H4 (cell line): ENCODE measurements at regions not wholly inside any gene's neighbourhood (a gene's known extent, or its start where the extent isn't known, plus 50 kb on each side); places are given as distances from the start of the nearest gene placed in this dataset.
A peak's percentile ranks its signal among the peaks of the same experiment; 100 is the strongest.

Source experiments
- DNase-seq: peaks from one replicate; pipeline ENCODE4 v3.0.0-alpha.2; 2015; ENCODE audit warnings: low spot score

DNA sequence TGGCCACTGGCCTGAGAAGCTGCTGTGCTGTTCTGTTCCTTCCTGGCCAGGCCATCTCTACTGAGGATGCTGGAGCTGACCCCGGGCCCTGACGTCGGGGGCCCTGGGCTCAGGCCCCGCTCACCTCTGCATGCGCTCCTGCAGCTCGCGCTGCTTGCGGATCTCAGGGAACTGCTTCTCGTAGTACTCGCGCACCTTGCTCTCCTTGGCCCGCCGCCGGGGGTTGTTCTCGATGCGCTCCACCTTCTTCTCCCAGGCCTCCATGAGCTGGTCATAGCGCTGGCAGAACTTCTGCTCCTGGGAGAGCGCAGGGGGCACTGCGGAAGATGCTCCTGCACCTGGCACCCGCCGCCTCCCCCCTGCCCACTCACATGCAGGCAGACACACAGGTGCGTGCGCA lies 135.6 kb downstream of the RFLNA start:
- DNase-seq, result no peak

DNA sequence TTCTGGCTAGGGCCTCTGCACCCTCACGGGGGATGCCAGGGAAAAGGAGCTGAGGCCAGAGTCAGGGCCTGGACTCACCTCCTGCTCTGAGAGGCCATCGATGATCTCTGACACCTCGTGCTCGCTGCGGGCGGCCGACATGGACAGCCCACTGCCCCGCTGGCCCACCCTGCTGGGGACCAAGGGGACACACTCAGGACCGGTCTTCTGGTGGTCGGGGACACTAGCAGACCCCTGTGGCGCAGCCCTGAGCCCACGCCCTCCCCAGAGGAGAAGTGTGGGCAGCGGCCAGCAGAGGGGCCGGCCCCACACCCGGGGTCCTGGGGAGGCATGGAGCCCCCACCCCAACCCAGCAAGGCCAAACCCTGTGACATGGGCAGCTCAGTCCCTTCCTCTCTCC lies 134.6 kb downstream of the RFLNA start:
- DNase-seq, result no peak

DNA sequence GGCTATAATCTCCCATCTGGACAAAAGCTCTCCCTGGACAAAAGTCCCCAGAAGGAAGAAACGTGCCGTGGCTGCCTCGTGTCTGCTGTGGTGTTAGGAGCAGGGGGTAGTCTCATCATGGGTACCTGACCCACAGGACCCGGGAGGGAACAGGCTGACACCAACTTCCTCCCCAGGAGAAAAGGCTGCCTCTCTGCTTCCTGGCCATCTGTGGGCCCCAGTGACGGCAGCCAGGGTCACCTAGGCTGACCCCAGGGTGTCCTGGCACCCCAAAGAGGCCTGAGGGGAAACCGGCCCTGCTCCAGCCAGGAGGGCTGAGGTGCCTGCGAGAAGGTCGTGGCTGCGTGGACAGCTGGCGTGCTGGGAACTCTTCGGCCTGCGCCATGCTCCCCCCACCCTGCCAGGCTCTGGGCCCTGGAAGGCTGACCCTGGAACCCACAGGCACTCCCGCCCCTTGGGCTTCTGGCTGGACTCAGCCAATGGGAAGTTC lies 133.9 kb downstream of the RFLNA start:
- DNase-seq, result no peak

DNA sequence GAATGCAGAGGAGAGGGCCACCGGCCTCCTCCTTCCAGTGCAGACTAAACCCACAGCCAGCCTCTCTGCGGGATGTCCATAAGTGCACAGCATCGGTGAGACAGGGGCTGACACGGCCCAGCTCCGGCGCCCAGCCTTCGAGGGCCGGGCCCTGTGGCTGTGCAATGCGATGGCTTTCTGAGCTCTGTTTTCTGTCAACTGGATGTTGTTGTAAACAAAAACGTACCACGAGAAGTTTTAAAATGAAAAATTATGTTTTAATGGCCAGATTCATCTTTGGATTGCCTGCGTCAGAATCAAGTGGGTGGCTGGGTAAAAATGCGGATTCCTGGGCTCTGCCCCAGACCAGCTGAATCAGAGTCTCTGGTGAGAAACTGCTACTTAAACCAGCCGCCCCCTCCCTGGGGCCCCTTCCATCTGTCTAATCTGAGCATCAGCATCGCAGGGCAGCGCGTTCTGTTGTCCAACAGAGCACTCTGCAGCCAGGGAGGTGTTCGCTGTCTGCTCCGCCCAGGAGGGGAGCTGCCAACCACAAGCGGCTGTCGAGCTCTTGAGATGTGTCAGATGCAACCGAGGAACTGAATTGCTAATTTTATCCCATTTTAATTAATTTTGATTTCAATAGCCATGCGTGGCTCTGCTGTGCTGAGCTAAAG lies 133.4 kb downstream of the RFLNA start:
- no peak for DNase-seq

DNA sequence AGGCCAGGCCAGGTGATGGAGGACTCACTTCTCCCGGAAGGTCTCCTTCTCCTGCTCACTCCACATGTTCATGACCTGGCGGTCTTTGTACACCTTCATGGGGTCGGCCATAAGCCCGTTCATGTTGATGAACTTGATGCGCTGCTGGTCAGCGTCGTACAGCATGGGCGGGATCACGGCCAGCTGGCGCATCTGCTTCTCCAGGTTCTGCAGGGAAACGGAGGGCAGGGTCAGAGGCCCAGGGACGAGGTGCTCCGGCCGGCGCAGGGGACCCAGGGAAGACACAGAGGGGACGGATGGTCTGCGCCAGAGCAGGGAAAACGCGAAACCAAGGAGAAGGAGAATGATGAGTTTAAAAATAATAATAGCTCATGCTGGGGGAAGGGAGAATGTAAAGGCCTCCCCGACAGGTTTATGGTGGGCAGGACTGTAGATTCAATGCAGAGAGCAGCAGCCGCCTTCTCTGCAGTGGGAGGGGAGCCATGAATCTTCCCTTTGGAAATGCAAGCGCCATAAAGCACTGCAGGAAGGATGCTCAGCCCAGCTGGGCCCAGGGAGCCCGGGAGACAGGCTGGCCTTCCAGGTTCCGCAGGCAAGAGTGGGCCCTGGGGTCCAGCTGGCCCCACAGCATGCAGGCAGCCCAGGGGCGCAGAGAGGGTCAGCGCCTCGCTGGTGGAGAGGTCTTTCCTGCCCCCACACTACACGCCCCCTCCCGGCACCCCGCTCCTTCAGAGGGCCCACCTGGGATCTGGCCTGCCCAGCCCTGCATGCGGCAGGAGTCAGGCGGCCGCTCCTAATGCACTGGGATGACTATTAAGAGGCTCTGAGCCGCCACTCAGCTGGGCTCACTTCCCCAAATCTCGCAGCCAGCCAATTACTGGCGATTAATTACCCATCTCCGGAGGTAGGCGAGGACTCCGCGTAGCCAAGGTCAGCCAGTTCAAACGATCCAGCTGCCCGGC lies 132.0 kb downstream of the RFLNA start:
- DNase-seq, result no peak

DNA sequence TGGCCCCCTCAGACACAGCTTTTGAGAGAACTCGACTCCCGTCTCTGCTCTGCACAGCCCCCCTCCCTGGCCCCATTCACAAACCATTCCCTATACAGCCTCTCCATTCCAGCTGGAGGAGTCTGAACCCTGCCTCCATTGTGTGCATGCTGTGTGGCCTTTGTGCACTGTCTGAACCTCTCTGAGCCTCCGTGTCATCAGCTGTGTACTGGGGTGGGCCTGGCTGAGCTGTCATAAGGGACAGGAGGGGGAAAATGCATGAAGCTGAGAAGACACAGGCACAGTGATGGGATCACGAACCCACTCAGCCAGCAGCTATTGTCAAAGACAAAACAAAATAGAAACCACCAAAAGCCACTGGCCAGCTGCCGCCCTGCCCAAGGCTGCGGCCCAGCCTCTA lies 130.8 kb downstream of the RFLNA start:
- DNase-seq, result no peak

DNA sequence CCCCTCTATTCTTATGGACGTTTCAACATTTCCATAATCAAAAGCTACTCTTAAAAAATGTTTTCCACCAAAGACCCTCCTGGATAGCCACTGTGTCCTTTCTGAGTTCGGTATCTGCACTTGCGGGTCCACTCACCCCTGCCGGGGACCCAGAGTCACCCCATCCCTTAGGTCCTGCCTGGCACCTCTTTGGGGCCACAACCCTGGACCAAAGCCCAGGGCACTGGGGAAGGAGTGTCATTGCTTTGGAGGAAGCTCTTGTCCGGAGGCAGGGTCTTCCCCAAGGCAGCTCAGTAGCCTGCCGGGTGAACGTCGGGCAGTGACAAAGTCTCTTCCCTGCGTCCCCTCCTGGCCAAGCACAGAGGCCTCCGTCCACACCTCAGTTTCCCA lies 129.6 kb downstream of the RFLNA start:
- DNase-seq, result no peak

DNA sequence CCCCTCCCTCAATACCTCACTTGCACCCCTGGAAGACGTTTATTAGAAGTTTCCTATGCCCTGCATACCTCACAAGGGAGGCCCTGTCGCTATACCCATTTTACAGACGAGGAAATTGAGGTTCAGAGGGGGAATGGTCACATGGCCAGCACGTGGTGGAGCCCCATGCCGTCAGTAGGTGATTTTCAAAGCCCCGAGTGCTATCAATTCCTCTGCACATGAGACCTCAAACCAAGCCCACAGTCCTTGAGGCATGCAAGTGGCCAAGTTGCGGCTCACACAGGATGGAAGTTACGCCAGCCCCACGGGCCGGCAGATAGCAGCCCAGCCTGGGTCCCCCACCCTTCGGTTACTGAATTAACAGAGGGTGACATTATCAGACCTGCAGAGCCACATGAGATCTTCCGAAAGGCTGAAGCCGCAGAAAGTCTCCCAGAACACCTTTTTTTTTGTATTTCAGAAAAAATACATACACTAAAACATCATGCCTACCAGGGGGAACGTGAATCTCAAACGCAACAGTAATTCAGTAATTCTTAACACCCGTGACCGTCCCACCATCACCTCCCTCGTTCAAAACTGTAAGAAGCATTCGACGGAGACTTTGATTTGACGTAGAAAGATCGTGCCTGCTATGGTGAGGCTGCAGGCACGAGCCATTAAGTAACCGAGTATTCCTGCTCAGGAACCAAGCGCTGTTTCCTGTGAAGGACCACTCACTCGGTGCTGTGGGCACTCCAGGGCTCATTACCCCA lies 129.0 kb downstream of the RFLNA start:
- DNase-seq, result no peak

DNA sequence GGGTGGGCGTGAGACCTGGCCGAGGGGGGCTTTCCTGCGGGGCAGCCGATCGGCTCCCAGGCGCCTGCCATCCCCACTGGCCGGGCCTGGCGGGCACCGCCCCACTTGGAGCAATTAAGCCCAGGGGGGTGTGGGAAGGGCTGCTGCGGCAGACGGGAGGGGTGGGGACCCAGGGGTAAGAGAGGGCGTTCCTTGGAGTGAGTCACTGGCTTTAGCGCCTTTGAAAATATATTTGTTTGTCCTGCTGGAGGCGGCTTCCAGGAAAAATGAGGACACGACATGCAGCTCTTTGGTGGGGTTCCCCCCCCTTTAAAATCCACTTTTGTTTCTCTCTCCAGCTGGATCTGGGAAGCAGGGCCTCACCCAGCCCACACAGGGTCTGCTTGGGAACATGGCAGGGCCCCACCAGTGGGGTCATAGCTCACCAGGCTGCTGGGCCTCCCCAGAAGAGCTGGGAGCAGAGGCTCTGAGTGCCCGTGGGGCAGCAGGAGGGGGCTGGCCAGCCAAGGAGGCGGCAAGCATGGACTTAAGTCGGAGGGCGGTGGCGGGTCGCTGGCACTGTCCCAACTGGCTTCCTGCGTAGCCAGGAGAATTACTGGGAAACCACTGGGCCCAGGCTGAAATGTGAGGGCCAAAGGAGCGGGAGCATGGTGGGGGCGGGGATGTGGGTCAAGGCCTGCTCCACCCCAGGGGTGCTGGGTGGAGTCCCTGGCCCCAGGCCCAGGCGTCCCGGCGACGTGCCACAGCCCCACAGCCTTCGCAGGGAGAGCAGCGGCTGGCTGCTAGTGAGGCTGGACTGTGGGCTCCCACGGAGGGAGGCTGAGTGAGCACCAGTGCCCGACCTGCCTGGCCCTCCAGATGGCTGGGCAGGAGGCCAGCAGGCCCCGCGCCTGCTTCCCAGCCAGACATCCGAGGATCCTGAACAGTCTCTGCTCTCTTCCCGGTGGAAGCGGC lies 128.0 kb downstream of the RFLNA start:
- DNase-seq, result peak; percentile 97

DNA sequence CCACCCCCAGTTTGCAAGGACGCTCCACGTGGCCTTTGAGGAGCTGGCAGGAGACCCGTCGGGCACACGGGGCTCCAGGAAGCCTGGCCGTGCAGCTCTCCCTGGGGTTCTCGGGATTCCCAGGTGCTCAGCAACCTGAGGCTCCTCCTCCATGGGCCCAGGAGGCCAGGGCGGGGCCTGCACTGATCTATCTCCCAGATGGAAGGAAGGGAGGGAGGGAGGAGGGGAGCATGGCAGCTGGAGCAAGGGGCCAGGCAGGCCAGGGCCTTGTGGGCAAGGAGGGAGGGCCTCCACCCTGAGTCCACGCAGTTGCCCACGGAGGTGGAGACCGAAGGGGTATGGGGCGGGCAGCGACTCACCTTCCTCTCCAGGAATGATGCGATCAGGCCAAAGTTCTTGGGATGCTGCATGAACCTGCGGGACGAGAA lies 127.3 kb downstream of the RFLNA start:
- DNase-seq, result peak; percentile 70

DNA sequence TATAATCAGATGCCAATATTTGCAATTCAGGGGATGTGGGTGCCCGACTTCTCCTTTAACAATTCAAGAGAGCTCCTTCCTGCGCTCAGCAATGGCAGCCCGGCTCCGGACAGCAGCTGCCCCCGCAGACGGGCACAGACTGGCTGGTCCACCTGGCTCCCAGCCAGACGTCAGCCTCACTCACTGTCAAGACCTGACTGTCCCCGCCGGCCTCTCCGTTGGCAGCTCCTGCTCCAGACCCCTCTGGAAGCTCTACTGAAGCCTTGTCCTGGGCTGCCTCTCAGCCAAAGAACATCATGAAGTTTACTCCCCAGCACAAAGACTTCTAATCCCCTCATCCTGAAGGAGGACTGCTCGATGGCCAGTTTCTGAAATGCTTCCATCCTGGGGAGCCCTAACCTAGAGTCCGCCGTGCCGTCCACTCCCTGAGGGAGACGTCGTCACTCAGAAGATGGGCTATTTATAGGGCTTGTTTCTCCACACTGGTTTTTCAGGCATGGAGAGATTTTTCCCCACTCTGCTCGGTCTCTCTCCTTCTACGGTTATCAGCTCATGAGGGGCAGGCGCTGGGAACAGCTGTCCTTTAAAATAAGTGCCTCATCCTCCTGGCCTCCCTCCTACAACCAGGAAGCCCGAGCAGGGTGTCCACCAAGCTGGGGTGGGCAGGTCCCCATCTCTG lies 126.2 kb downstream of the RFLNA start:
- DNase-seq, result no peak

DNA sequence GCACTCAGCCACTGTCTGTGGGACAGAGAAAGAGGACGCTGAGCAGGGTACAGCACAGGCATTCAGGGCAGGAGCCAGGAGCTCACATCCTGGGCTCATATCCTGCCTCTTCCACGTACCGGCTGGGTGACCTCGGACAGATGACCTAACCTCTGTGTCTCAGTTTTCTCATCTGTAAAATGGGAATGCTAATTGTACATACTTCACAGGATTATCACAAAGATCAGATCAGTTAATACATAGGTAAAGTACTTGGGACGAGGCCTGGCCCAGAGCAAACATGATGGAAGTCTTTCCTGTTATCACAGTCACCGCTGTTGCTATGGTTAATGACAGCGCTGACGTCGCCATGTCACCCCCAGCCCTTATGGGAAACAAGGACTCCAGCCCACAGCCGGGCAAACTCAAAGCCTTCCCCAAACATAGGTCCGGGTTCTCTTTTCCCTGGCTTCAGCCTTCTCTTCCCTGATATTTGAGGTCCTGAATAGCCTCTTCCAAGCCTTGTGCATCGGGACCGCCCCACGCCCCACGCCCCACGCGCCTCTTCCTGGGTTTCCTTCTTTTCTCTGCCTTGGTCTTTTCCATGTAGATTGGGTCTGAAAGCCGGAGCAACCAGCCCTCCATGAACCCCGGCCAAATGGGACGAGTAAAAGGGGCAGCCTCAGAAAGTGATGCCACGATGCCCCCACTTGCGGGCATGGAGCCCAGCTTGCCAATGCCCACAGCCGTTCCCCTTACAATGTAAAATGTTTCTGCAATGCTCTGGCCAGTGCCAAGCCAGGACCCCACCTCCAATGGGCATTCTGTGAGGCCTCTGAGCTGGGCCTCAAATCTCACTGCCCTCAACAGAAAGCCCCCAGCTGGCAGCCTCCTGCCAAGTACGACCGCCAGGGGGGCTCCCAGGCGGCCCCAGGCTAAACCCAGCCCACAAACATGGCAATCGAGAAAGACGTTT lies 125.4 kb downstream of the RFLNA start:
- DNase-seq, result no peak

DNA sequence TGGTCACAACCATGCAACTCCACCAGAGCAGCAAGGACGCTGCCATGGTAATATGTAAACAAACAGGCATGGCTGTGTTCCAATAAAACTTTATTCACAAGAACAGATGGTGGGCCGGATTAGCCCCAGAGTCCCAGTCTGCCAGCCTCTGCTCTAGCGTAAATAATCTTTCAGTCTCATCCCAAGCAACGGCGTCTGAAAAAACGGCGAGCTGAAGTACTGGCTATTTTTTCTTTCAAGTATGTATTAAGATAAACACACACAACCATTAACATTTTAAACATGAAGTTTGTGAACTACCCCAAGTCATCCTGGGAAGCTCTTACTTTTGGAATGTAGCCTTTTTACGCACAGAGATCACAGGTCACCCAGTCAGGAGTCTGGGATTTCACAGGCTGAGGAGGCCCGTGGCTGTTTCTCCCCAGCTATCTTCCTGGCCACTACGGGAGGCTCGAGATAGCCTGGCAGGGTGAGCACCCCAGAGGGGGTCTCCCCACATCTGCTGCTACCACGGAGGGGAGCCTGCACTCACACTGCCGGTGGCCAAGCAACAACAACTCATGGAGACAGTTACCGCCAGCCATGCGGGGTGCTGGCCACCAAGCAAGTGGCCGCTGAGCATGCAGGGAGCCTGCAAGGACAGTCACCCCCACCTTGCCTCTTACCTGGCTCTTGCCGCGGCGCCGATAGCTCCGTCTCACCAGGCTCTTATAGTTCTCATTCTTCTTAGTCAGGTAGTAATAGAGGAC lies 124.6 kb downstream of the RFLNA start:
- no peak for DNase-seq

DNA sequence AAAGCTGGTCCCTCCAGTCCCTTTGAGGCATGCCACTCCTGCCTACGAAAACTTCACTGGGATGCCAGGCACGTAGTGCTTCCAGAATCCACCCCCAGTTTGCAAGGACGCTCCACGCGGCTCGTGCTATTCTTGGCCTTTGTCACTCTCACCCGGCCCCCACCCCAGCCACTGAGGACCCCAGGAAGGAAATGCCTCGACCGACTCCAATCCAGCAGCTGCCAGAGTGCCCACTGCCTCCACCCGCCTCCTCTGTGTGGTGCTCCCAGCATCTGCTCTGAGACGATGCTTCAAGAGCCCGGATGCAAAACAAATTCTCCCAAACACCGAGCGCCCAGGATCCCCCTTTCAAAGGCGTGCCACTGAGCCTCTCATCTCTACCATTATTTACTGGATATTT lies 123.9 kb downstream of the RFLNA start:
- DNase-seq, result no peak

DNA sequence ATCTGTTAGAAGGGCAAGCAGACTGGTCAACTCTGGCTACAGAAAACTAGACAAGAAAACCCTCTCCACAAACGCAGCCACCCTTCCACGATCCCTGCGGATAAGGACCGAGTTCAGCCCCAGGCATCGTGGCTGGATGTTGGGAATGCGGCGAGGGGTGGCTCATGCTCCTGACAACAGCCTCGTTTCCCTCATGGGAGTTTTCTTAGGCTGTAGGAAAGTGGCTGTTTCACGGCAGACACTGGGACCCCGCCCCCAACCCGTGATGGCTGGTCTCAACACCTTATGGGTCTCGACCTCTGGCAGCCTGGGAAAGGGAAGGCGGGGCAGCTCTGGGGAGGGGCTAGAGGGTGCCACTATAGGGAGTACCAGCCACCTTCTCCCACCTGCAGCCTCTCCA lies 123.3 kb downstream of the RFLNA start:
- no peak for DNase-seq

DNA sequence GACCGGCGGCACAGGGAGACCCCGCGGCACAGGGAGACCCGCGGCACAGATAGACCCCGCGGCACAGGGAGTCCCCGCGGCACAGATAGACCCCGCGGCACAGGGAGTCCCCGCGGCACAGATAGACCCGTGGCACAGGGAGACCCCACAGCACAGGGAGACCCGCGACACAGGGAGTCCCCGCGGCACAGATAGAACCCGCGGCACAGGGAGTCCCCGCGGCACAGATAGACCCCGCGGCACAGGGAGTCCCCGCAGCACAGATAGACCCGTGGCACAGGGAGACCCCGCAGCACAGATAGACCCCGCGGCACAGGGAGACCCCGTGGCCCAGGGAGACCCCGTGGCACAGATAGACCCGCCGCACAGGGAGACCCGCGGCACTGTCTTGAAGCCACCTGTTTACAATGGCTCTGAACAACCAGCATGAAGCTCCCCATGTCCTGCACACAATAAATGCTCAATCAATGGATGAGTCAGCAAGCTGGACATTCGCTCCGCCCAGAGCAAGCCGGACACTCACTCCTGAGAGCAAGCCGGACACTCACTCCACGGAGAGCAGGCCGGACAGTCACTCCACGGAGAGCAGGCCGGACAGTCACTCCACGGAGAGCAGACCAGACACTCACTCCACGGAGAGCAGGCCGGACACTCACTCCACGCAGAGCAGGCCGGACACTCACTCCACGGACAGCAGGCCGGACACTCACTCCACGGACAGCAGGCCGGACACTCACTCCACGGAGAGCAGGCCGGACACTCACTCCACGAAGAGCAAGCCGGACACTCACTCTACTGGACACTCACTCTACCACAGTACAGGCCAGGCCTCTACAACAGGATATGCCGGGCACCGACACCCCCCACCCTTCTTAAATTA lies 121.9 kb downstream of the RFLNA start:
- DNase-seq, result no peak

DNA sequence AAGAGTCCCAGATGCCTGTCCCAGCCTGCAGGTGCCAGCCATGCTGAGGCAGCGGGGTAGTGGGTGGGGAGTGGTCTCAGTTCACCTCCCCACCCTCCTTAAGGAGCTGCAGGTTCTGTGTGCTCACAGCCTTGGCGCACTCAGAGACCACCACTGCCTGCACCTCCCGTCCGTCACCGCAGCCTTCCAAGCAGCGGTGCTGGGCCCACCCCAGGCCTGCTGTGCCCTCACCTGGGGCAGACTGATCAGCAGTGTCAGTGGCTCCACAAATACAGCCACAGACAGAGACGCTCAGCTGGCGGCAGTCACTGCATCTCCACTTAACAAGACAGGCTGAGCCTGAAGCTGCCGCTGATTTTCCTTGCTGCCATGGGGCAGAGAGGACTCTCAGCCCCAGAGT lies 120.2 kb downstream of the RFLNA start:
- DNase-seq, result no peak

DNA sequence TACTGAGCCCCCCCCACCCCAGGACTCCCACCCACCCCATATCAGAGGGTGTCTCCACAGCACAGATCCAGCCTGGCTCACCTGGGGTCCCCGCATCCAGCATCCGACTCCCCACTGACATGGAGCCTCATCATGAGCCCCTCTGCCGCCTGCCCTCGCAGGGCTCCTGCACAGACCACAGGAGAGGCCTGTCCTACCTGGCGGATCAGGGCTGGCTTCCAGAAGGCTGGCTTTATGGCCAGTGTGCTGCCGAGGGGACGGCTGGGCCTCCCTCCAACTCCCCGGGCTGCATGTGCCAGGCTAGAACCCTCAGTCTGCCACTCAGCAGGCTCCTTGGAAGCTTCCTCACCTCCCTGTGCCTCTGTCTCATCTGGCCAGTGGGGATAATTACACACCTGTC lies 119.0 kb downstream of the RFLNA start:
- DNase-seq, result no peak
